ENCODE measurements at regions not wholly inside any gene's neighbourhood (a gene's known extent, or its start where the extent isn't known, plus 50 kb on each side); places are given as distances from the start of the nearest gene placed in this dataset.

- intact Hi-C loops (cut with micrococcal nuclease; ENCODE audit: unreplicated experiment): no loop called here
- Histone ChIP-seq H3K27ac (ENCODE audit: low read length) (no peak overlapping the region), H3K4me1 (ENCODE audit: control insufficient read depth, insufficient read depth, low read length) (no peaks in the 10 kb centered on the region), H3K27me3 (ENCODE audit: control insufficient read depth, insufficient read depth, low read length) (no peaks in the 10 kb centered on the region), H3K9me3 (ENCODE audit: control insufficient read depth, insufficient read depth, low read depth, low read length) (no peaks in the 10 kb centered on the region), H3K4me3 (ENCODE audit: low read depth in 2 of 2, low read length in 2 of 2) (no peak overlapping the region), H3K36me3 (ENCODE audit: control insufficient read depth, insufficient read depth, low read length) (no peaks in the 10 kb centered on the region)
- TF ChIP-seq SIN3A (IDR thresholded peaks at IDR 0.05; ENCODE audit: borderline replicate concordance, insufficient read depth, low read depth, low read length) (no peak), REST (IDR thresholded peaks at IDR 0.05; ENCODE audit: insufficient read depth in 1 of 2, low read depth in 2 of 2, low read length in 1 of 2) (no peak), POLR2AphosphoS5 (IDR thresholded peaks at IDR 0.05; ENCODE audit: low read depth, low read length) (no peak), TCF7L2 (IDR thresholded peaks at IDR 0.05; ENCODE audit: low read depth, low read length) (no peak), CTCF (IDR thresholded peaks at IDR 0.05) (no peak)
- CTCF ChIA-PET: no interaction called here
- DNase-seq (ENCODE audit: low read depth, low spot score) (no peak), ATAC-seq (no peak)
- BruUV-seq (replicated peaks): no TSS peak
- in situ Hi-C loops (cut with HindIII; ENCODE audit: low pct_unique_long_range_greater_than_20kb, low sequenced_read_pairs): no loop called here
- POLR2A ChIA-PET: interaction anchor here (0.5 kb wide), 1 partner anchor 11 kb away, joined by 3 read pairs; no protein-coding TSS in a partner anchor
Measured at GRCh38 chr1:105492921-105493320, 1563.6 kb upstream of the PRMT6 start.

- ChIA-PET POLR2A (no interaction called here), CTCF (no interaction called here)
- TF ChIP-seq CTCF (IDR thresholded peaks at IDR 0.05) (no peak), POLR2AphosphoS5 (IDR thresholded peaks at IDR 0.05; ENCODE audit: low read depth, low read length) (no peak), SIN3A (IDR thresholded peaks at IDR 0.05; ENCODE audit: borderline replicate concordance, insufficient read depth, low read depth, low read length) (no peak), REST (IDR thresholded peaks at IDR 0.05; ENCODE audit: insufficient read depth in 1 of 2, low read depth in 2 of 2, low read length in 1 of 2) (no peak), TCF7L2 (IDR thresholded peaks at IDR 0.05; ENCODE audit: low read depth, low read length) (no peak)
- H3K27ac ChIP-seq (ENCODE audit: low read length): no peak overlapping the region
- intact Hi-C loops (cut with micrococcal nuclease; ENCODE audit: unreplicated experiment): no loop called here
- no peaks in the 10 kb centered on the region for H3K36me3 ChIP-seq (ENCODE audit: control insufficient read depth, insufficient read depth, low read length)
- H3K4me1 ChIP-seq (ENCODE audit: control insufficient read depth, insufficient read depth, low read length): no peaks in the 10 kb centered on the region
- H3K9me3 ChIP-seq (ENCODE audit: control insufficient read depth, insufficient read depth, low read depth, low read length): no peaks in the 10 kb centered on the region
- no peak for ATAC-seq
- no peak overlapping the region for H3K4me3 ChIP-seq (ENCODE audit: low read depth in 2 of 2, low read length in 2 of 2)
- no TSS peak for BruUV-seq (replicated peaks)
- no peaks in the 10 kb centered on the region for H3K27me3 ChIP-seq (ENCODE audit: control insufficient read depth, insufficient read depth, low read length)
- no peak for DNase-seq (ENCODE audit: low read depth, low spot score)
- in situ Hi-C loops (cut with HindIII; ENCODE audit: low pct_unique_long_range_greater_than_20kb, low sequenced_read_pairs): no loop called here
Measured at GRCh38 chr1:105516068-105516467, 1540.4 kb upstream of the PRMT6 start.

Data from Panc1 (cell line).